Heart right ventricle (tissue), 16 donors: ENCODE measurements at regions not wholly inside any gene's neighbourhood (a gene's known extent, or its start where the extent isn't known, plus 50 kb on each side); places are given as distances from the start of the nearest gene placed in this dataset.
"Not testable (repeated sequence)": the region's sequence is repeated elsewhere in the genome, so short reads cannot be mapped to it uniquely, and the experiment has no call there.

Experiments used
- ATAC-seq, 8 donors: fragments of 200-7000 bp; cut with Tn5 transposase; one replicate each; pipeline ENCODE4 v1.9.1; 2020; ENCODE audit warnings: mild to moderate bottlenecking in 8 of 8, moderate library complexity in 8 of 8, moderate number of reproducible peaks in 1 of 8
- DNase-seq, 2 donors: peaks; one replicate each; pipeline ENCODE4 v3.0.0-alpha.2; 2020
- H3K27ac ChIP-seq, 10 donors: fragments of 200-600 bp; sonication (generic) in 2 of 10; one replicate each; pipeline versions ENCODE4 v1.5.0 to v1.8.0; 2020 to 2022; ENCODE audit warnings: mild to moderate bottlenecking in 3 of 10
- H3K27me3 ChIP-seq, 7 donors: fragments of 200-600 bp; one replicate each; pipeline ENCODE4 v1.8.0; 2021 to 2022; ENCODE audit warnings: mild to moderate bottlenecking in 2 of 7
- H3K36me3 ChIP-seq, 9 donors: fragments of 200-600 bp; sonication (generic) in 1 of 9; one replicate each; pipeline versions ENCODE4 v1.5.0 to v1.8.0; 2020 to 2022; ENCODE audit warnings: mild to moderate bottlenecking in 2 of 9
- H3K4me1 ChIP-seq, 9 donors: fragments of 200-600 bp; sonication (generic) in 1 of 9; one replicate each; pipeline versions ENCODE4 v1.5.0 to v1.8.0; 2020 to 2022; ENCODE audit warnings: mild to moderate bottlenecking in 4 of 9
- H3K4me3 ChIP-seq, 10 donors: fragments of 200-600 bp; sonication (generic) in 2 of 10; one replicate each; pipeline versions ENCODE4 v1.5.0 to v1.8.0; 2020 to 2022; ENCODE audit warnings: mild to moderate bottlenecking in 7 of 10, moderate library complexity in 2 of 10
- H3K9me3 ChIP-seq, 11 donors: fragments of 200-600 bp in 10 of 11; sonication (generic) in 2 of 11; one replicate each; pipeline versions ENCODE4 v1.5.0 to v1.8.0; 2013 to 2022; ENCODE audit warnings: mild to moderate bottlenecking in 2 of 11, control low read depth in 1 of 11, moderate library complexity in 1 of 11
- CTCF ChIP-seq, 9 donors: fragments of 200-600 bp; sonication (generic) in 2 of 9; IDR thresholded peaks; one replicate each; pipeline versions ENCODE4 v1.5.0 to v1.8.0; 2021 to 2022; ENCODE audit warnings: antibody characterized with exemption in 9 of 9, mild to moderate bottlenecking in 5 of 9, moderate library complexity in 1 of 9
- WGBS, 2 donors: extraction: QIAGEN DNeasy Blood & Tissue Kit; methylation state at CpG; one replicate each; pipeline ENCODE4 v1.1.7; 2013; ENCODE audit warnings: inconsistent platforms in 1 of 2; 5-methylcytosine and 5-hydroxymethylcytosine counted together
- intact Hi-C, 10 donors: fragments of 100-400 bp; cut with DNase I; formaldehyde crosslinking; loops; one replicate each; pipeline versions ENCODE4 v1.11.1 to v1.14.2; 2022
- donor health status: Arrhythmogenic right ventricular cardiomyopathy.
- donor health status: ischemic (EF 13 %, LVEDD 7.1; RV severe dilation, severe dysfunction).
- donor health status: healthy with polysubstance abuse.
- donor health status: DM: no; HTN: yes; CAD: no.
- donor health status: DM: no; HTN: no; CAD: no.
- donor health status: ischemic (EF 25% LVEDD 6.9; RV normal size, moderate dysfunction).
- donor health status: ischemic (EF 25% LVEDD 5.7; RV mildly dilated, moderate dysfunction).
- donor health status: healthy.
- donor health status: DM: yes; HTN: yes; CAD: no.
- donor health status: Ischemic cardiomyopathy.
- donor health status: ischemic (EF 35%, LVEDD 5.7; RV mildly dilated, moderate dysfunction).
- donor health status: nonischemic (EF 11% LVEDD 7.7; RV severe dilation, severe dysfunction).
- donor health status: DM: yes; HTN: yes; CAD: no.
- donor health status: PGD.
- donor health status: ischemic (EF 29% LVEDD 5.4; RV normal size, mild dysfunction).
- donor health status: nonischemic (EF 23%, LVEDD 6.1; RV moderate dilation, normal function).

- no peaks in the 10 kb centered on the region for H3K27me3 ChIP-seq
- no peak for ATAC-seq
- intact Hi-C loops = no loop called here
Observed at GRCh38 chr2:194382221-194382620, 1274.8 kb upstream of the SLC39A10 start.

GRCh38 chr2:194380011-194380410 is 1277.0 kb upstream of the SLC39A10 start:
- Histone ChIP-seq H3K4me3 (no peak overlapping the region), H3K27ac (no peak overlapping the region), H3K36me3 (no peaks in the 10 kb centered on the region), H3K27me3 (no peaks in the 10 kb centered on the region), H3K4me1 (no peaks in the 10 kb centered on the region), H3K9me3 (peaks cover 0 to 35% (median 6%) of the 10 kb centered on the region in 11 donors)
- DNase-seq = no peak
- intact Hi-C loops = no loop called here
- no peak for ATAC-seq
- no peak for TF ChIP-seq CTCF (IDR thresholded peaks at IDR 0.05)
- WGBS, 2 donors = 40 to 60% methylated on average over 1 of the region's 1 CpG

More at GRCh38 chr2:194382221-194382620, 1274.8 kb upstream of the SLC39A10 start:
- Histone ChIP-seq H3K27ac (no peak overlapping the region), H3K4me1 (no peaks in the 10 kb centered on the region), H3K36me3 (no peaks in the 10 kb centered on the region), H3K4me3 (no peak overlapping the region), H3K9me3 (peaks cover 0 to 42% (median 6%) of the 10 kb centered on the region in 11 donors)
- no peak for TF ChIP-seq CTCF (IDR thresholded peaks at IDR 0.05)
- no peak for DNase-seq

GRCh38 chr2:194367390-194367789 is 1289.6 kb upstream of the SLC39A10 start:
- H3K9me3 ChIP-seq = peaks cover 0 to 17% (median 0%) of the 10 kb centered on the region in 11 donors
- H3K27ac ChIP-seq, intact Hi-C loops, H3K27me3 ChIP-seq, DNase-seq, H3K4me1 ChIP-seq, H3K4me3 ChIP-seq, ATAC-seq, H3K36me3 ChIP-seq: not testable (repeated sequence)
- 47 to 53% methylated on average over 3 of the region's 3 CpGs for WGBS, 2 donors

- no peaks in the 10 kb centered on the region for H3K36me3 ChIP-seq
- H3K4me1 ChIP-seq = no peaks in the 10 kb centered on the region
- H3K9me3 ChIP-seq = peaks cover 0 to 21% (median 0%) of the 10 kb centered on the region in 11 donors
- no peak for ATAC-seq
- no peak for TF ChIP-seq CTCF (IDR thresholded peaks at IDR 0.05)
- DNase-seq = no peak
- no peak overlapping the region for H3K4me3 ChIP-seq
- 83 to 86% methylated on average over 2 of the region's 2 CpGs for WGBS, 2 donors
- no peaks in the 10 kb centered on the region for H3K27me3 ChIP-seq
- no peak overlapping the region for H3K27ac ChIP-seq
- intact Hi-C loops = no loop called here
Observed at GRCh38 chr2:194363878-194364277, 1293.1 kb upstream of the SLC39A10 start.

GRCh38 chr2:194363295-194363694 is 1293.7 kb upstream of the SLC39A10 start:
- intact Hi-C loops = no loop called here
- Histone ChIP-seq H3K9me3 (peaks cover 0 to 21% (median 0%) of the 10 kb centered on the region in 11 donors), H3K27me3 (no peaks in the 10 kb centered on the region), H3K36me3 (no peaks in the 10 kb centered on the region), H3K27ac (no peak overlapping the region), H3K4me1 (no peaks in the 10 kb centered on the region), H3K4me3 (no peak overlapping the region)
- no peak for TF ChIP-seq CTCF (IDR thresholded peaks at IDR 0.05)
- no peak for ATAC-seq
- no peak for DNase-seq
